ENCODE measurements at regions not wholly inside any gene's neighbourhood (a gene's known extent, or its start where the extent isn't known, plus 50 kb on each side); places are given as distances from the start of the nearest gene placed in this dataset.

DNA sequence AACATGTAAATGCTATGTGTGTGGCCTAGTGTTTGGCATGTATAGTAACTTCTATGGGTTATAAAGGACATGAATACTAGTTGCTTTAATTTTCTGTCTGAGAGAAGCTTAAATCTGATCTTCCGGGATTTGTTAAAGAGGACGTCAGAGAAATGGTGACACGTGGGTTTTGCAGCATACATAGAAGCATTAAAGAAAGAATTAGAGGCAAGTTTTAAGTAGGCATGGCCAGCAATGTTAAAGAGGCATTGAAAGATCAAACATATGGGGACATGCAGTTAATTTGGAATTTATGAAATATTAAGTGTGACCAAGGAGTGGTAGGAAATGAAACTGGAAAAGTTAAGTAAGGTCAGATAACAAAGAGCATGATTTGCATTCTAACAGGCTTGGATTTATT is 311.4 kb upstream of the RIOK2 start:
- Histone ChIP-seq H4K5ac (ENCODE audit: low read depth, low read length) (no peak overlapping the region), H3K4me2 (ENCODE audit: low read depth, low read length) (no peak overlapping the region), H3K23ac (ENCODE audit: low read depth, low read length) (no peak overlapping the region), H2BK15ac (ENCODE audit: low read depth, low read length) (no peak overlapping the region), H3K56ac (ENCODE audit: extremely low read depth, insufficient read depth, low read length) (no peak overlapping the region), H2BK120ac (ENCODE audit: low read depth, low read length) (no peak overlapping the region), H4K91ac (ENCODE audit: insufficient read depth, low read depth, low read length) (no peak overlapping the region), H3K9me1 (ENCODE audit: insufficient read depth, low read length) (no peaks in the 10 kb centered on the region), H3K14ac (replicated peaks; ENCODE audit: low read depth, low read length) (no peak overlapping the region), H4K20me1 (ENCODE audit: insufficient read depth, low read length) (no peaks in the 10 kb centered on the region), H3K9me3 (ENCODE audit: control insufficient read depth, insufficient read depth, low read length) (no peaks in the 10 kb centered on the region), H2BK5ac (ENCODE audit: low read depth, low read length, poor library complexity, severe bottlenecking) (no peak overlapping the region), H2AK5ac (ENCODE audit: low read depth, low read length) (no peak overlapping the region), H3K79me1 (ENCODE audit: low read depth in 1 of 2, low read length in 2 of 2) (no peaks in the 10 kb centered on the region), H3K4ac (ENCODE audit: low read depth, low read length) (no peak overlapping the region), H3K4me3 (ENCODE audit: insufficient read depth, low read depth, low read length) (no peak overlapping the region), H3K9ac (ENCODE audit: low read depth, low read length) (no peak overlapping the region), H3K27me3 (ENCODE audit: control insufficient read depth, insufficient read depth, low read length) (no peaks in the 10 kb centered on the region; the same call in 1 of the 2 replicates), H3K36me3 (ENCODE audit: control insufficient read depth, insufficient read depth, low read length) (no peaks in the 10 kb centered on the region), H2BK20ac (ENCODE audit: low read depth, low read length) (no peak overlapping the region), H3K4me1 (ENCODE audit: control insufficient read depth, insufficient read depth, low read length) (no peaks in the 10 kb centered on the region), H4K8ac (ENCODE audit: low read depth in 2 of 2, low read length in 2 of 2) (no peak overlapping the region), H2AFZ (replicated peaks; ENCODE audit: low read length, poor library complexity) (no peak overlapping the region), H3K27ac (ENCODE audit: insufficient read depth, low read length) (no peak overlapping the region), H3K18ac (ENCODE audit: low read depth, low read length) (no peak overlapping the region), H2AK9ac (replicated peaks; ENCODE audit: low read depth, low read length, poor library complexity) (no peak overlapping the region)
- 28% methylated on average over 3 of the region's 3 CpGs; no CpG with 5 or more reads in 1 of the 2 experiments for WGBS, 2 experiments (ENCODE audit: extremely low coverage in 2 of 2, insufficient read length in 1 of 2)
- ChIA-PET CTCF (no interaction called here), POLR2A (ENCODE audit: unreplicated experiment) (no interaction called here)
- in situ Hi-C loops (cut with MboI; ENCODE audit: low sequenced_read_pairs), result no loop called here
- no TSS peak for BruUV-seq (replicated peaks)
- no peak for TF ChIP-seq NFE2L2 (IDR thresholded peaks at IDR 0.05; ENCODE audit: low read depth, low read length)
- ATAC-seq (ENCODE audit: low read depth) (no peak), DNase-seq (no peak)
- dilution Hi-C loops (cut with HindIII; ENCODE audit: low sequenced_read_pairs, unreplicated experiment), result no loop called here
- intact Hi-C loops (cut with micrococcal nuclease), result no loop called here
